ENCODE measurements at regions not wholly inside any gene's neighbourhood (a gene's known extent, or its start where the extent isn't known, plus 50 kb on each side); places are given as distances from the start of the nearest gene placed in this dataset.
A peak's percentile ranks its signal among the peaks of the same experiment; 100 is the strongest.
"Not testable (repeated sequence)": the region's sequence is repeated elsewhere in the genome, so short reads cannot be mapped to it uniquely, and the experiment has no call there.

DNA sequence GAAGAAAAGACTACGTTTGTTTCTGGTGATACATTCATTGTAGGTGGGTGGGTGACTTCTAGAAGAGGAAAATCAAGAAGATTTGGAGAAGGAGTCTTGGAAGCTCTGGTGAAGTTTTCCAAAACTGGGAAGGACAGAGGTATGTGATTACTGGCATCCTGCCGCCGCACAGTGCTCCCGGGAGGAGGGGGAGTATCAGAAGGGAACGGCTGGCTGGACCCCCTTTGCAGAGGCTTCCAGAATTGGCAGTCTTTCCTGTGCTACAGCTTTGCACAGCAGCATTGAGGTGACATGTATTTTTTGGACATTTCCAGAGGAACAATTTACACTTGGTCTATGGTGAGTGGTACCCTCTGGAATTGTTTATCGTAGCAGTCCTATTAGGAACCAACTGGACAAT, 75.7 kb upstream of the EOMES start:
- DNase-seq (ENCODE audit: low spot score in 2 of 2, unreplicated experiment in 2 of 2), result no peak
- Mint-ChIP-seq H3K4me1 (peaks cover 5% of the 10 kb centered on the region), H3K27me3 (ENCODE audit: low read depth) (peaks cover 10% of the 10 kb centered on the region), H3K36me3 (no peaks in the 10 kb centered on the region), H3K9me3 (no peaks in the 10 kb centered on the region), H3K27ac (no peak overlapping the region), H3K4me3 (no peak overlapping the region)
- TF ChIP-seq, protein P1, sequence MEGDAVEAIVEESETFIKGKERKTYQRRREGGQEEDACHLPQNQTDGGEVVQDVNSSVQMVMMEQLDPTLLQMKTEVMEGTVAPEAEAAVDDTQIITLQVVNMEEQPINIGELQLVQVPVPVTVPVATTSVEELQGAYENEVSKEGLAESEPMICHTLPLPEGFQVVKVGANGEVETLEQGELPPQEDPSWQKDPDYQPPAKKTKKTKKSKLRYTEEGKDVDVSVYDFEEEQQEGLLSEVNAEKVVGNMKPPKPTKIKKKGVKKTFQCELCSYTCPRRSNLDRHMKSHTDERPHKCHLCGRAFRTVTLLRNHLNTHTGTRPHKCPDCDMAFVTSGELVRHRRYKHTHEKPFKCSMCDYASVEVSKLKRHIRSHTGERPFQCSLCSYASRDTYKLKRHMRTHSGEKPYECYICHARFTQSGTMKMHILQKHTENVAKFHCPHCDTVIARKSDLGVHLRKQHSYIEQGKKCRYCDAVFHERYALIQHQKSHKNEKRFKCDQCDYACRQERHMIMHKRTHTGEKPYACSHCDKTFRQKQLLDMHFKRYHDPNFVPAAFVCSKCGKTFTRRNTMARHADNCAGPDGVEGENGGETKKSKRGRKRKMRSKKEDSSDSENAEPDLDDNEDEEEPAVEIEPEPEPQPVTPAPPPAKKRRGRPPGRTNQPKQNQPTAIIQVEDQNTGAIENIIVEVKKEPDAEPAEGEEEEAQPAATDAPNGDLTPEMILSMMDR (IDR thresholded peaks at IDR 0.05; ENCODE audit: unreplicated experiment), result no peak

DNA sequence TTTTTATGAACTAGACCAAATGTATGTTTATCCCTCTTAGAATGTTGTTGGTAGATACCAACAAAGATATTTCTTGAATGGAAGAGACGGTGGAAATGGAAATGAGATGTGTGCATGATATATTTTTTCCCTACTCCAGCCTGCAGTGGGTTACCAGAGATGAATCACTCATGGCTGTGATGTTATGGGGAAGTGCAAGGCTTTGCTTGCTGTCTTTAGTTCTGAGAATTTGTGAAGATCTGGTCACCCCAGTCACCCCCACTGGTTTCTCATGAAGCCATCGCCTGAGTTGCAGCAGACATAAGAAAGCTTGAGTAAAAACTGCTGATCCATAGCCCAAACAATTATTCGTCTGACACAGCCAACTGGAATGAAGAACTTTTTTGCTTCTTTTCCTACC, 78.1 kb upstream of the EOMES start:
- no peak for DNase-seq (ENCODE audit: low spot score in 2 of 2, unreplicated experiment in 2 of 2)
- Mint-ChIP-seq H3K36me3 (no peaks in the 10 kb centered on the region), H3K4me3 (no peak overlapping the region), H3K9me3 (no peaks in the 10 kb centered on the region), H3K27me3 (ENCODE audit: low read depth) (peaks cover 7% of the 10 kb centered on the region), H3K4me1 (peaks cover 2% of the 10 kb centered on the region), H3K27ac (no peak overlapping the region)
- TF ChIP-seq, protein P1 (IDR thresholded peaks at IDR 0.05; ENCODE audit: unreplicated experiment), result no peak

GRCh38 chr3:27802425-27802824, 80.3 kb upstream of the EOMES start:
- Mint-ChIP-seq H3K9me3 (no peaks in the 10 kb centered on the region), H3K36me3 (no peaks in the 10 kb centered on the region), H3K27me3 (ENCODE audit: low read depth) (peaks cover under 1% of the 10 kb centered on the region), H3K4me3 (no peak overlapping the region), H3K4me1 (peaks cover 2% of the 10 kb centered on the region), H3K27ac (no peak overlapping the region)
- TF ChIP-seq, protein P1 (IDR thresholded peaks at IDR 0.05; ENCODE audit: unreplicated experiment), result no peak
- DNase-seq (ENCODE audit: low spot score in 2 of 2, unreplicated experiment in 2 of 2), result no peak

- no peaks in the 10 kb centered on the region for H3K27me3 Mint-ChIP-seq (ENCODE audit: low read depth)
- no peaks in the 10 kb centered on the region for H3K36me3 Mint-ChIP-seq
- TF ChIP-seq, protein P1 (IDR thresholded peaks at IDR 0.05; ENCODE audit: unreplicated experiment), result no peak
- H3K9me3 Mint-ChIP-seq, result peaks cover 4% of the 10 kb centered on the region
- H3K4me3 Mint-ChIP-seq, result no peak overlapping the region
- H3K27ac Mint-ChIP-seq, result no peak overlapping the region
- no peak for DNase-seq (ENCODE audit: low spot score in 2 of 2, unreplicated experiment in 2 of 2)
- H3K4me1 Mint-ChIP-seq, result peaks cover 2% of the 10 kb centered on the region
Observed at GRCh38 chr3:27802849-27803248, 80.7 kb upstream of the EOMES start.

DNA sequence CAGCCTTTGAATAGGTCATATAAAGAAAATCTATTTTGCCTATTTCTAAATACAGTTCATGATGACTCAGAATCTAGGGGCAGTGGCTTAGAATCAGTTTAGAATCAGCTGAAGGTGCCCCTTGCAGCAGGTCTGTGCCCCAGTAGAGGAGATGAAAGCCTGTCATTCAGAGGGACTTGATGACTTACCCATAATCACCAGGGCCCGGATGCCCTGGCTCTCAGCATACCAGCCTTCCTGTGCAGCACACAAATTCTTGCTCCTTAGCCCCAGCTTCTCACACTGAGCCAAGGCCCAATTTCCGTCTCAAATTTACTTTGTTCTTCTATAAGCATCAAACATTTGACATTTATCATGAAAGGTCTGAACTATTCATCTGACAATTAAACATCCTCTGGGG, 83.2 kb upstream of the EOMES start:
- H3K27ac Mint-ChIP-seq, result no peak overlapping the region
- H3K27me3 Mint-ChIP-seq (ENCODE audit: low read depth), result no peaks in the 10 kb centered on the region
- H3K9me3 Mint-ChIP-seq, result peaks cover 5% of the 10 kb centered on the region
- H3K36me3 Mint-ChIP-seq, result no peaks in the 10 kb centered on the region
- TF ChIP-seq, protein P1 (IDR thresholded peaks at IDR 0.05; ENCODE audit: unreplicated experiment), result no peak
- H3K4me1 Mint-ChIP-seq, result peaks cover 2% of the 10 kb centered on the region
- no peak for DNase-seq (ENCODE audit: low spot score in 2 of 2, unreplicated experiment in 2 of 2)
- H3K4me3 Mint-ChIP-seq, result no peak overlapping the region

DNA sequence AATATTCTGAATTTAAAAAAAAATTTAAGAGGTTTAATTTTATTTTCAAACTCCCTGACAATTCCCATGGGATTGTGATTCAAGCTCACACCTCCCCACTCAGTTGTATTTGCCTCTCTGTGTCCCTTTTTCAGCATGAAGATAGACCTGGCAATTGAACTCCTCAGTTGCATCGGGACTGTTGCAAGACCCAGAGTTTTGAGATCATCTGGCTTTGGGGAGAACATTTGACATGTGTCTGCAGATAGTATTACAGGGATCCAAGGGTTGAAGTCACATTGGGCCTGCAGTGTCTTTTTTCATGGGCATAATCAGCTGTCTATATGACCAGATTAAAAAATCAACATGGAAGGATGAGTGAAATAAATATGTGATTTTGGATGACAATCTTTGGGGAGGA, 91.1 kb upstream of the EOMES start:
- Mint-ChIP-seq H3K36me3 (no peaks in the 10 kb centered on the region), H3K4me3 (no peak overlapping the region), H3K27ac (no peak overlapping the region), H3K9me3 (peaks cover 9% of the 10 kb centered on the region), H3K4me1 (no peaks in the 10 kb centered on the region), H3K27me3 (ENCODE audit: low read depth) (no peaks in the 10 kb centered on the region)
- no peak for DNase-seq (ENCODE audit: low spot score in 2 of 2, unreplicated experiment in 2 of 2)
- TF ChIP-seq, protein P1 (IDR thresholded peaks at IDR 0.05; ENCODE audit: unreplicated experiment), result no peak

DNA sequence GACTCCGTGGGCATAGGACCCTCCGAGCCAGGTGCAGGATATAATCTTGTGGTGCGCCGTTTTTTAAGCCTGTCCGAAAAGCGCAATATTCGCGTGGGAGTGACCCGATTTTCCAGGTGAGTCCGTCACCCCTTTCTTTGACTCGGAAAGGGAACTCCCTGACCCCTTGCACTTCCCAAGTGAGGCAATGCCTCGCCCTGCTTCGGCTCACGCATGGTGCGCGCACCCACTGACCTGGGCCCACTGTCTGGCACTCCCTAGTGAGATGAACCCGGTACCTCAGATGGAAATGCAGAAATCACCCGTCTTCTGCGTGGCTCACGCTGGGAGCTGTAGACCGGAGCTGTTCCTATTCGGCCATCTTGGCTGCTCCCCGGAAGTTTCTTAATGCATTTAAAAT, 99.5 kb upstream of the EOMES start:
- Mint-ChIP-seq H3K4me3 (peak overlapping the region; percentile 63), H3K27ac (peak overlapping the region; percentile 53)
- H3K36me3 Mint-ChIP-seq; H3K27me3 Mint-ChIP-seq (ENCODE audit: low read depth); DNase-seq (ENCODE audit: low spot score in 2 of 2, unreplicated experiment in 2 of 2); H3K9me3 Mint-ChIP-seq; H3K4me1 Mint-ChIP-seq: not testable (repeated sequence)

All from mesothelial cell of epicardium (in vitro differentiated cells).